CD4-positive, alpha-beta T cell treated with Interleukin-17A for 1 hour (primary cell): ENCODE measurements at regions not wholly inside any gene's neighbourhood (a gene's known extent, or its start where the extent isn't known, plus 50 kb on each side); places are given as distances from the start of the nearest gene placed in this dataset.

Experiments
- DNase-seq: peaks from one replicate; pipeline ENCODE4 v3.0.0-alpha.2; 2020

DNA sequence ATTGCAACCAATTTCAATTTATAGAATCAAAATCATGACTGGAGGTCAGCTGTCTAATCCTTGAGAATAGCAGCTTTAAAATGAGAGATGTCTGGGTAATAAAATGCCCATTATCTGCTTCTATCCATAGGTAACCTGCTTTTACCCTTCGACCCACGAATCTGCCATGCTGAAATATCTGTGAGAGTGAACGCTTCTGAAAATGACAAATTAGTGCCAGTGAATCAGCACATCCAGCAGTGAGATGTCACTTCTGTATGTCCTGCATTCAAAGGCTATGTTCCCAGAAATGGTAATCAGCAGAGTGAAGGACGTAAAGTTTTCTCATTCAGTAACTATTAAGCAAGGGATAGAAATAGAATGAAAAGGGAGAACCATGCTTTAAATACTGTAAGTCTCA lies 532.4 kb upstream of the ITGA1 start:
- no peak for DNase-seq

DNA sequence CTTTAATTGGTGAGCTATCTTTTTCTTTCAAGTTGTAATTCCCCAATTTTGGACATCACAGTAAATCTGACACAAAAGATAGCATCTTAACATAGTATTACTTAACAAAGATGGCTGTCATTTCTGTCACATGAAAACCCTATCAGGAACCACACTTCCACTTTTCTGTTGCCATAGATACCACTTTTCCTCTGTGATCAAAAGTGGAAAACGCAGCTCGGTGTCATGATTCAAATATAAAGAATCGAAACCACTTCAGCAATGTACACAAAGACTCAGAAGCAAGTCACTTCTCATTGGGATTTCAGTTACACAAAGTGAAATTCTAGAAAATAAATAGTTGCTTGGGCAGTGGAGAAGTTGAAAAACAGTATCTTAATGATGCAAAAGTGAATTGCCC lies 524.9 kb upstream of the ITGA1 start:
- DNase-seq: no peak

DNA sequence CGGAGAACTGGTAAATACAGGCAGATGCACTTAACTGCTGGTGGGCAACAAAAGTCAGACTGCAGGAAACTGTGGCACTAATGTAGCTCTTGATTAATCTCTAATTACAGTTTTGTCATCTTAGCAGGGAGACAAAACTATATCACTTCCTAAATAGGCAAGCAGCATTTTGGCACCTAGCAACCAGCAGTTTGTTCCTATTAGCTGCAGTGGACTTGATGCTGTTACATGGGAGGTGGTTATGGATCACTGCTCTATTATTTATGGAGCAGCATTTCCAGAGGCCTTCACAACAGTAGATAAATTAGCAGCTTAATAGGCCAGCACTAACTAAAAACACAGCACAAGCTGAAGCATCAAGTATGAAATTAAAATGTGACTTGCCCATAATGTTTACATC lies 518.3 kb upstream of the ITGA1 start:
- no peak for DNase-seq

GRCh38 chr5:52269859-52270258 lies 517.9 kb upstream of the ITGA1 start:
- DNase-seq: no peak

- DNase-seq: no peak
Observed at GRCh38 chr5:52275639-52276038, 512.1 kb upstream of the ITGA1 start.

DNA sequence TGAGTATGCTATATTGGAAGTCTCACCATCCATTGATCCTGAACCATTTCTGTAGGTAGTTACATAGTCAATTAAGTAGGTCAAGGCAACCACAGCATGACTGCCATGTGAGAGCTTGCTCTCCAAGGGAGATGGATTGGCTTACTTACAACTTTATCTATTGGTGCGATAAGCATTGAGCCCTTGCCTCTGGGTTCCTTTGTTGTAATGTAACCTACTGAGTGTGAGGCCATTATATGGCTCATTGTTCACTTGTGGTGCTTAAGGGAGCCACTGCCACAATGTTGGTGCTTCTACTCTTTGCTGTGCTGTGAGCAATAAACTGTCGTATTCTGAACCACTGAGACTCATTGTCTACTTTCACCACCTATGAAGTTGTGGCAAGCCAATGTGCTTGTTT lies 510.6 kb upstream of the ITGA1 start:
- no peak for DNase-seq

- DNase-seq: no peak
Observed at GRCh38 chr5:52282647-52283046, 505.1 kb upstream of the ITGA1 start.

- DNase-seq: no peak
Observed at GRCh38 chr5:52283221-52283620, 504.5 kb upstream of the ITGA1 start.

DNA sequence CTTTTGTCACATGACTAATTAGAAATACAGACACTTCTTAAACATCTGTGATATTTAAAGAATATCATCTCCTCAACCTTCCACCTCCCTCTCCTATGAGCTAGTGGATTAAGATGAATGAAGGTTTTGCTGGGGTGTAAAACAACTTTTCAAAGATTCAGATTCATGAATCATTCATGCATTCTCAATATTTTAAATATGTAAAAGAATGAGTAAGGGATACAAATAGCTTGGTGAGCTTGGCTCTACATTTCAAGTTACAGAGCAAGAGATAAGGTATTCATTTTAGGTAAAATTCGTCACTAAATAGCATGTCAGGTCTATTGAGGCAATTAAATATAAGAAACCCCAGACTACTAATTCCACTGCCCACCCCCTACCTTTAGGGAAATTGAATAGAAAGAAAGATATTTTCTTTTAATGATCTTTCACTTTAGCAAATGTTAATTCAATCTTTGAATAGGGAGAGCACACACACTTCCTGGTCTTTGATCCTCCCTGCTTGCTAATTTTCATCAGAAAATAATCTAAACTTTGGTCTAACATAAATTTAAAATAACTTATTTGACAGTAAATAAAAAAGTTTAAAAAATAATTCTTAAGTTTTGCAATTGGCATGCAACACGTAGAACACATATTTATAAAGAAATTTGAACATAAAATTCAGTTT lies 486.9 kb upstream of the ITGA1 start:
- no peak for DNase-seq

DNA sequence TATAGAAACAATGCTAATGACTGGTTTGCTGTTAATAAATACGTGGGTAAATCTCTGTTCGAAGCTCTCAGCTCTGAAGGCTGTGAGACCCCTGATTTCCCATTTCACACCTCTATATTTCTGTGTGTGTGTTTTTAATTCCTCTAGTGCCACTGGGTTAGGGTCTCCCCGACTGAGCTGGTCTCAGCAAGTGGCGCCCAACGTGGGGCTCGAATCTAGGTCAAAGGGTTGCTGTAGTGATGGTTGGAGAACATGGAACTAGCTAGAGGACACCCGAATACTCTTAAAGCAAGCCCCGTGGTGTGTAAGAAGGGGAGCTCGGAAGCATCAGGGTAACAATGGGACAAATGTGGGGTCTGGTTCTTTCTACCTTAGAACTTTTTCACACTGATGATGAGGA lies 482.9 kb upstream of the ITGA1 start:
- peak; percentile 2 for DNase-seq

DNA sequence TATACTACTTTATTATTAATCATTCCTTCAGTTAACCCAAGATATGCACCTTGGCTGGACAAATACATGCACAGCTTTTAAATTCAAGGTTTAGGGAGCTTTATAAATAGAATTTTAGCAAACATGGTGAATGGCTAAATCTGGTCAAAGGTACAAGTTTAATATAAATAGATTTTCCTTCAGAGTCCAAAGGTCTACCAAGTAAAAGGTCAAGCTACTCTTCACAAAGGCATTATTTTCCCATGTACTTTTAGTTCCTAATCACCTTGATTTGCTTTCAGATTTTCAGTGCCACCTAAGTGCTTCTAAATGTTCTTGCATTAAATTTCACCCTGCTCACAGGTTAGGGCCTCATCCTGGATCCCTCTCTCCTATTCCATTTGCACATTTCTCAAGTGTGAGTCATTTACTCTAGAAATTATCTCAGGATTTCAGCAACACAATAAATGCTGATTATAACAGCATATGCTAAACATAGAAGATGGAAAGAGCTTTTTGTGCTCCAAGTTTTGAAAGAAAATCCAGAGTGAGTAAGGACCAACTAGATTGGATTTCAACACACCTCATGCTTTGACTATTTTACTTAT lies 459.4 kb upstream of the ITGA1 start:
- no peak for DNase-seq

- DNase-seq: no peak
Observed at GRCh38 chr5:52331725-52332124, 456.0 kb upstream of the ITGA1 start.

- no peak for DNase-seq
Observed at GRCh38 chr5:52334367-52334766, 453.3 kb upstream of the ITGA1 start.

- DNase-seq: no peak
Observed at GRCh38 chr5:52339285-52339684, 448.4 kb upstream of the ITGA1 start.

- no peak for DNase-seq
Observed at GRCh38 chr5:52342361-52342760, 445.4 kb upstream of the ITGA1 start.

- no peak for DNase-seq
Observed at GRCh38 chr5:52356311-52356918, 431.3 kb upstream of the ITGA1 start.

GRCh38 chr5:52359261-52359660 lies 428.5 kb upstream of the ITGA1 start:
- DNase-seq: no peak

DNA sequence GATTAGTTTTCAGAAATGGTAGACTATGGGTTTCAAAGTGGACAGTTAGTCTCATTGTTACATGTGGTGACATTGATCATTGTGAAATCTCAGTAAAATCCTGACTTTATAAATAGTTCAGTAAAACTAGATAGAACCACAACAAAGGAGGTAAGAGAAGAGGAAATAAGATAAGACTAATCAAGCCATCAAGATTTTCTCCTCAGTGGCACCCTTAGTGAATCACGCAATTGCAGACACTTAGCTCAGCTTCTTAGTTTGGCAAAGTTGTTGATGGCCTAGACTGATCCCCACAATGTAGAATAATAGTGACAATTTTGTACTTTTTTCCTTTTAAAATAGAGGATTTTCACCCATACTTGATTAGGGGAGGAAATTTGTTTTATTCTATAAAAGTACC lies 426.7 kb upstream of the ITGA1 start:
- DNase-seq: no peak

DNA sequence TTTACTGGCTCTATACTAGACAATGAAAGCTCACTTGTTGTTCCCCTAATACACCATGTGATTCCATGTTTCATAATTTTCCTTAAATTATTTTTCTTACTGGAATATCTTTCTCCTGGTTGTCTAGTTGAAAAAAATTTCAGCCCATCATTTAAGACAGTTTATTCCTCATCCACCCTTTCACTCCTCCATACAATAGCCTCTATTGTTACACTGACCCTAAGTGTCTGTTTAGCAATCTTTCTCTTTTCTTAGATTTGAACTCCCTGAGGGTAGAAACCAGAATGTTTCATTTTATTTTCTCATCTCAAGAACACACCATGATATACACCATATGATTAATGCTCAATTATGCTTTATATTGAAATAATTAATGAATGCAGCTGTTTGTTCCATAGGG lies 413.4 kb upstream of the ITGA1 start:
- DNase-seq: no peak

DNA sequence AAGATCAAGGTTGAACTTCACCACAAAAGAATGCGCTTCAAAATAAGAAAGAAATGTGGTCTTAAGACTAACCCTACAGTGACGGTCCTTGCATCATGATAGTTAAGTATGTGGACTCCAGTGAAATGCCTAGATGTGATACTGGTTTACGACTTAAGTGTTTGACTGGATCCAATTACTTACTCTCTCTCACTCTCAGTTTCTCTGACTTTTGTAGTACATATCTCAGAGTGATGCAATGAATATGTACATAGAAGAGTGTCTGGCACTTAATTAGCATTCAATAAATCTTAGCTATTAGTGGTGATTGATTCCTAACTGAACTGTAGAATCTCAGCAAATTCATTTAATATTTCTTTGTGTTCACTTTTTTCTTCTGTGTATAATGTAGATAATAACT lies 411.7 kb upstream of the ITGA1 start:
- DNase-seq: no peak

DNA sequence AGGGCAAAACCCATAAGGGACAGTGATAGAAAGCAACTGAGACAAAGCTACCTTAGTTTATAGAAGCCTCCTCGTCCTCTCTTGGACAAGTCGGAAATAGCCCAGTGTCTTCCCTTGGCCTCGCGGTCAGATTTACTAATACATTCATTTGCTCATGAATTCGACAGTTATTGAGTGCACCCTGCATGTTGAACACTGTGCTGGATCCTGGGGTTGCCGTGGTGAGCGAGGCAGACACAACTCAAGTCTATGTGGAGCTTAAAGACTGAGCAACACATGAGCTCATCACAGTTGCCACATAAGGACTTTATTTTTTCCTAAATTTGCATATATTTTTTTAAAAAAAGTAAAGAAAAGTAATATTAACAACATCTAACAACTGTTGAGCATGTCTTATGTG lies 411.1 kb upstream of the ITGA1 start:
- no peak for DNase-seq

GRCh38 chr5:52378237-52378636 lies 409.5 kb upstream of the ITGA1 start:
- DNase-seq: no peak

DNA sequence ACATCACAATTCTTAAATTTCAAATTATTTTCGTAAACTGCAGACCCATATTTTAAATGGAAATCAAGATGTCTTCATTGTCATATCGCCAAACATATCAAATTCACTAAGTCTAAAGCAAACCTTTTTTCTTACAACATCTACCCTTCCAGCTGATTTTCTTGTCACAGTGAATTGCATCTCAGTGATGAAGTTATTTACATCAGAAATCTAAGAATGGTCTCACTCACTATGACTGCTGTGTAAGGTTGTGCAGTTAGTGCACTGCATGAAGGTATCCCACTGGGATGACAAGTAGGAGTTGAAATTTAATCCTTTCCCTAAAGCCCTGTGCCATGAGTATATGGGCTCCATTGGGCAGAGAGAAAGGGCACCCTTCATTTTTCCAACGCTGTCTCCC lies 399.4 kb upstream of the ITGA1 start:
- DNase-seq: no peak

DNA sequence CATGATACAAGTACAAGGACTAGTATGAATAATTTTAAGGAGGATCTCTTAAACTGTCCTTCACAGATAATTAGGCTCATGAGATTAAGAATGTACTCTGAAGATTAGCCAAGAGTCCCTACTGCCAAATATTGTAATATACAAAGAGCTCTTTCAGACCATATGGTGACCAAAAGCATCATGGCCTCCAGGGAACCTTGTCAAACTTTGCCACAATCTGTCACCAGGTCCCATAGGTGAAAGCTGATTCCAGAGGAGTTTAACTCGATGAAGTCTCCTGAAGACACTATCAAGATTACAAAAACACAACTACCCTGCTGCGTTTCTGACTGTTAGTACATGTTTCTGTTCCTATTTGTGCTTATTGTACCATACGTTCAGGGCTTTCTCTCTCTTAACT lies 395.4 kb upstream of the ITGA1 start:
- DNase-seq: no peak

DNA sequence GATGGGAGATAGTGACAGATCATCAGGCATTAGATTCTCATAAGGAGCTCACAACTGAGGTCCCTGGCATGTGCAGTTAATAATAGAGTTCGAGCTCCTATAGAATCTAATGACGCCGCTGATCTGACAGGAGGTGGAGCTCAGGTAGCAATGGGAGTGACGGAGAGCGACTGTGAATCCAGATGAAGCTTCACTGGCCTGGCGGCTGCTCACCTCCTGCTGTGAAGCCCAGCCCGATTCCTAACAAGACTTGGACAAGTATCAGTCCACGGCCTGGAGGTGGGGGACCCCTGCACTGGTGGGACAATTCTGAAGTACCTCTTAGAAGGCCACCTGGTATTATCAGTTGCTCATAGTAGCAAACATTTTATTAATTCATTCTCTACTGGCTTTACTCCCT lies 377.9 kb upstream of the ITGA1 start:
- DNase-seq: no peak
